ENCODE measurements at regions not wholly inside any gene's neighbourhood (a gene's known extent, or its start where the extent isn't known, plus 50 kb on each side); places are given as distances from the start of the nearest gene placed in this dataset.

GRCh38 chr10:35927341-35927740, 285.2 kb upstream of the FZD8 start:
- no peaks in the 10 kb centered on the region for H3K4me1 ChIP-seq (ENCODE audit: control insufficient read depth in 2 of 2, insufficient read depth in 2 of 2, low read length in 2 of 2)
- POLR2A ChIA-PET, result no interaction called here
- H2AFZ ChIP-seq (ENCODE audit: insufficient read depth, low read depth, low read length, poor library complexity, severe bottlenecking), result no peak overlapping the region
- ATAC-seq (ENCODE audit: low read depth) (no peak), DNase-seq (no peak)
- Mint-ChIP-seq H3K27ac (no peak overlapping the region), H3K4me1 (no peaks in the 10 kb centered on the region), H3K9me3 (ENCODE audit: insufficient read depth) (peaks cover 2% of the 10 kb centered on the region), H3K27me3 (no peaks in the 10 kb centered on the region), H3K4me3 (no peak overlapping the region)
- no peaks in the 10 kb centered on the region for H3K36me3 ChIP-seq (replicated peaks in 1 of 2; ENCODE audit: control extremely low read depth in 1 of 2, control insufficient read depth in 1 of 2, extremely low read depth in 1 of 2, insufficient read depth in 2 of 2, low read length in 1 of 2)
- no peak overlapping the region for H3K4me3 ChIP-seq (ENCODE audit: control extremely low read depth in 1 of 5, extremely low read depth in 1 of 5, insufficient read depth in 1 of 5, low read depth in 2 of 5, low read length in 4 of 5)
- H3K27ac ChIP-seq (ENCODE audit: low read length in 2 of 2), result no peak overlapping the region
- TF ChIP-seq EZH2 (IDR thresholded peaks at IDR 0.05; ENCODE audit: borderline replicate concordance, insufficient read depth, low read depth, low read length, poor library complexity, severe bottlenecking), result no peak
- TF ChIP-seq CTCF (IDR thresholded peaks at IDR 0.05), result no peak
- H3K9me3 ChIP-seq (ENCODE audit: control extremely low read depth in 1 of 3, control insufficient read depth in 2 of 3, insufficient read depth in 1 of 3, low read length in 2 of 3), result no peaks in the 10 kb centered on the region
- H3K27me3 ChIP-seq (replicated peaks in 1 of 4; ENCODE audit: control extremely low read depth in 1 of 4, control insufficient read depth in 3 of 4, insufficient read depth in 4 of 4, low read length in 3 of 4), result no peaks in the 10 kb centered on the region
- CTCF ChIA-PET, result no interaction called here
- 74% methylated on average over 4 of the region's 7 CpGs for WGBS (ENCODE audit: insufficient coverage)
- no peaks in the 10 kb centered on the region for H3K79me2 ChIP-seq (ENCODE audit: control insufficient read depth, insufficient read depth, low read length)
- intact Hi-C loops (cut with micrococcal nuclease), result no loop called here
- no peaks in the 10 kb centered on the region for H4K20me1 ChIP-seq (ENCODE audit: control insufficient read depth, insufficient read depth, low read length, poor library complexity, severe bottlenecking)
- no peak overlapping the region for H3K4me2 ChIP-seq (replicated peaks; ENCODE audit: low read depth, low read length, poor library complexity, severe bottlenecking)
- no peak overlapping the region for H3K9ac ChIP-seq (ENCODE audit: low read length)

GRCh38 chr10:35926846-35927245, 284.8 kb upstream of the FZD8 start:
- ATAC-seq (ENCODE audit: low read depth), result no peak
- DNase-seq, result no peak
- Histone ChIP-seq H3K4me1 (ENCODE audit: control insufficient read depth in 2 of 2, insufficient read depth in 2 of 2, low read length in 2 of 2) (no peaks in the 10 kb centered on the region), H3K79me2 (ENCODE audit: control insufficient read depth, insufficient read depth, low read length) (no peaks in the 10 kb centered on the region), H4K20me1 (ENCODE audit: control insufficient read depth, insufficient read depth, low read length, poor library complexity, severe bottlenecking) (no peaks in the 10 kb centered on the region), H3K27me3 (replicated peaks in 1 of 4; ENCODE audit: control extremely low read depth in 1 of 4, control insufficient read depth in 3 of 4, insufficient read depth in 4 of 4, low read length in 3 of 4) (no peaks in the 10 kb centered on the region), H3K9ac (ENCODE audit: low read length) (no peak overlapping the region), H3K4me2 (replicated peaks; ENCODE audit: low read depth, low read length, poor library complexity, severe bottlenecking) (no peak overlapping the region), H3K9me3 (ENCODE audit: control extremely low read depth in 1 of 3, control insufficient read depth in 2 of 3, insufficient read depth in 1 of 3, low read length in 2 of 3) (no peaks in the 10 kb centered on the region), H2AFZ (ENCODE audit: insufficient read depth, low read depth, low read length, poor library complexity, severe bottlenecking) (no peak overlapping the region), H3K36me3 (replicated peaks in 1 of 2; ENCODE audit: control extremely low read depth in 1 of 2, control insufficient read depth in 1 of 2, extremely low read depth in 1 of 2, insufficient read depth in 2 of 2, low read length in 1 of 2) (no peaks in the 10 kb centered on the region), H3K4me3 (ENCODE audit: control extremely low read depth in 1 of 5, extremely low read depth in 1 of 5, insufficient read depth in 1 of 5, low read depth in 2 of 5, low read length in 4 of 5) (no peak overlapping the region), H3K27ac (ENCODE audit: low read length in 2 of 2) (no peak overlapping the region)
- intact Hi-C loops (cut with micrococcal nuclease), result no loop called here
- POLR2A ChIA-PET, result no interaction called here
- CTCF ChIA-PET, result no interaction called here
- Mint-ChIP-seq H3K27me3 (no peaks in the 10 kb centered on the region), H3K4me1 (no peaks in the 10 kb centered on the region), H3K4me3 (no peak overlapping the region), H3K27ac (no peak overlapping the region), H3K9me3 (ENCODE audit: insufficient read depth) (peaks cover 2% of the 10 kb centered on the region)
- TF ChIP-seq EZH2 (IDR thresholded peaks at IDR 0.05; ENCODE audit: borderline replicate concordance, insufficient read depth, low read depth, low read length, poor library complexity, severe bottlenecking) (no peak), CTCF (IDR thresholded peaks at IDR 0.05) (no peak)
- no CpG with 5 or more reads among the region's 1 CpG for WGBS (ENCODE audit: insufficient coverage)

Data from B cell (primary cell).